HEK293T (cell line): ENCODE measurements at regions not wholly inside any gene's neighbourhood (a gene's known extent, or its start where the extent isn't known, plus 50 kb on each side); places are given as distances from the start of the nearest gene placed in this dataset.
"Not testable (repeated sequence)": the region's sequence is repeated elsewhere in the genome, so short reads cannot be mapped to it uniquely, and the experiment has no call there.

Source experiments
- CTCF ChIA-PET: fragments of 350-600 bp; formaldehyde crosslinking; extraction: SDS; loops from one replicate; lab custom pipeline; 2021; ENCODE audit warnings: antibody characterized with exemption, inconsistent platforms; lab: Yijun Ruan, JAX
- POLR2A ChIA-PET: fragments of 350-600 bp; formaldehyde crosslinking; extraction: SDS; loops from one replicate; lab custom pipeline; 2020; ENCODE audit warnings: antibody characterized with exemption, inconsistent platforms; lab: Yijun Ruan, JAX
- DNase-seq: peaks from one replicate; pipeline ENCODE4 v3.0.0; 2012; ENCODE audit warnings: mixed read lengths; ENCODE audit errors: extremely low spot score
- ARNT ChIP-seq: fragments of 450-650 bp; IDR thresholded peaks from 2 replicates; pipeline ENCODE4 v1.6.1; 2017; ENCODE audit warnings: mild to moderate bottlenecking
- BHLHE40 ChIP-seq: fragments of 450-650 bp; IDR thresholded peaks from 2 replicates; pipeline ENCODE4 v1.6.1; 2016; ENCODE audit warnings: mild to moderate bottlenecking, moderate library complexity, borderline replicate concordance
- CTBP1 ChIP-seq: fragments of 450-650 bp; IDR thresholded peaks from 2 replicates; pipeline ENCODE4 v1.6.1; 2016; ENCODE audit warnings: borderline replicate concordance
- ELF4 ChIP-seq: fragments of 450-650 bp; IDR thresholded peaks from 2 replicates; pipeline ENCODE4 v1.6.1; 2017; ENCODE audit warnings: antibody characterized with exemption
- FOXA1 ChIP-seq: fragments of 450-650 bp; IDR thresholded peaks from 2 replicates; pipeline ENCODE4 v1.6.1; 2016; ENCODE audit warnings: mild to moderate bottlenecking
- FOXK2 ChIP-seq: fragments of 450-650 bp; IDR thresholded peaks from 2 replicates; pipeline ENCODE4 v1.6.1; 2016; ENCODE audit warnings: mild to moderate bottlenecking
- FOXM1 ChIP-seq: fragments of 450-650 bp; IDR thresholded peaks from 2 replicates; pipeline ENCODE4 v1.6.1; 2017; ENCODE audit warnings: mild to moderate bottlenecking, borderline replicate concordance
- HDGF ChIP-seq: fragments of 450-650 bp; IDR thresholded peaks from 2 replicates; pipeline ENCODE4 v1.6.1; 2017; ENCODE audit warnings: antibody characterized with exemption, borderline replicate concordance
- L3MBTL2 ChIP-seq: fragments of 450-650 bp; conservative IDR thresholded peaks from 2 replicates; pipeline ENCODE4 v1.6.1; 2016; ENCODE audit warnings: mild to moderate bottlenecking
- LEF1 ChIP-seq: fragments of 450-650 bp; IDR thresholded peaks from 2 replicates; pipeline ENCODE4 v1.6.1; 2017; ENCODE audit warnings: mild to moderate bottlenecking, borderline replicate concordance
- NFRKB ChIP-seq: fragments of 450-650 bp; IDR thresholded peaks from 2 replicates; pipeline ENCODE4 v1.6.1; 2016; ENCODE audit warnings: mild to moderate bottlenecking, moderate library complexity
- PKNOX1 ChIP-seq: fragments of 450-650 bp; IDR thresholded peaks from 2 replicates; pipeline ENCODE4 v1.6.1; 2016
- SP1 ChIP-seq: fragments of 450-650 bp; IDR thresholded peaks from 2 replicates; pipeline ENCODE4 v1.6.1; 2017
- SUZ12 ChIP-seq: fragments of 450-650 bp; IDR thresholded peaks from 2 replicates; pipeline ENCODE4 v1.6.1; 2016; ENCODE audit warnings: mild to moderate bottlenecking
- TARDBP ChIP-seq: fragments of 450-650 bp; IDR thresholded peaks from 2 replicates; pipeline ENCODE4 v1.6.1; 2016
- ZNF384 ChIP-seq: fragments of 450-650 bp; IDR thresholded peaks from 2 replicates; pipeline ENCODE4 v1.6.1; 2016

GRCh38 chr13:89455225-89455624, 1784.1 kb downstream of the SLITRK5 start:
- POLR2A ChIA-PET: no interaction called here
- TF ChIP-seq SP1 (no peak), NFRKB (no peak), FOXA1 (no peak), ARNT (no peak), FOXM1 (no peak), HDGF (no peak), BHLHE40 (no peak), TARDBP (no peak), PKNOX1 (no peak), SUZ12 (no peak), ZNF384 (no peak), FOXK2 (no peak), LEF1 (no peak)
- CTCF ChIA-PET: no interaction called here
- DNase-seq: no peak

- DNase-seq: no peak
- CTCF ChIA-PET: interaction anchor here (0.7 kb wide), 1 partner anchor 13 kb away, joined by 3 read pairs; no protein-coding TSS in a partner anchor
- POLR2A ChIA-PET: no interaction called here
- TF ChIP-seq SP1 (no peak), LEF1 (no peak), TARDBP (no peak), CTBP1 (no peak), BHLHE40 (no peak), ELF4 (no peak), NFRKB (no peak), L3MBTL2 (no peak), FOXK2 (no peak), ARNT (no peak), FOXA1 (no peak), ZNF384 (no peak), SUZ12 (no peak)
Observed at GRCh38 chr13:89455741-89456140, 1784.6 kb downstream of the SLITRK5 start.

GRCh38 chr13:89457977-89458376, 1786.8 kb downstream of the SLITRK5 start:
- POLR2A ChIA-PET: no interaction called here
- DNase-seq: no peak
- TF ChIP-seq FOXM1 (no peak), TARDBP (no peak), ZNF384 (no peak), NFRKB (no peak), SUZ12 (no peak), PKNOX1 (no peak), ELF4 (no peak), FOXA1 (no peak), L3MBTL2 (no peak), HDGF (no peak), SP1 (no peak), CTBP1 (no peak), ARNT (no peak), LEF1 (no peak), BHLHE40 (no peak), FOXK2 (no peak)
- CTCF ChIA-PET: interaction anchor here (1.0 kb wide), 1 partner anchor 19 kb away, joined by 5 read pairs; no protein-coding TSS in a partner anchor

GRCh38 chr13:89458456-89458855, 1787.3 kb downstream of the SLITRK5 start:
- TF ChIP-seq TARDBP (no peak), SUZ12 (no peak), HDGF (no peak), NFRKB (no peak), BHLHE40 (no peak), LEF1 (no peak), SP1 (no peak), ARNT (no peak), PKNOX1 (no peak), CTBP1 (no peak)
- DNase-seq: no peak
- ChIA-PET POLR2A (no interaction called here), CTCF (no interaction called here)

- CTCF ChIA-PET, DNase-seq, POLR2A ChIA-PET: not testable (repeated sequence)
Observed at GRCh38 chr13:89460895-89461294, 1789.7 kb downstream of the SLITRK5 start.

GRCh38 chr13:89465366-89465765, 1794.2 kb downstream of the SLITRK5 start:
- CTCF ChIA-PET: no interaction called here
- POLR2A ChIA-PET: no interaction called here
- DNase-seq: no peak
- TF ChIP-seq SP1 (no peak), LEF1 (no peak), ELF4 (no peak), FOXM1 (no peak), L3MBTL2 (no peak), BHLHE40 (no peak), FOXK2 (no peak), TARDBP (no peak), FOXA1 (no peak), PKNOX1 (no peak), SUZ12 (no peak), HDGF (no peak), CTBP1 (no peak)
